Thymus (tissue), 11 donors: ENCODE measurements at regions not wholly inside any gene's neighbourhood (a gene's known extent, or its start where the extent isn't known, plus 50 kb on each side); places are given as distances from the start of the nearest gene placed in this dataset.

Source experiments
- DNase-seq, 9 donors: peaks; one replicate each; pipeline ENCODE4 v3.0.0-alpha.2; 2013; ENCODE audit warnings: low spot score in 9 of 9, low read depth in 6 of 9, missing footprints in 1 of 9
- H3K27ac ChIP-seq, 2 donors: one replicate each; pipeline ENCODE4 v1.5.1; 2013; ENCODE audit warnings: control low read depth in 1 of 2, low read depth in 1 of 2, low read length in 1 of 2, mild to moderate bottlenecking in 1 of 2, moderate library complexity in 1 of 2
- H3K27me3 ChIP-seq, 2 donors: one replicate each; pipeline ENCODE4 v1.5.1; 2013; ENCODE audit warnings: low read length in 1 of 2; ENCODE audit not compliant: control insufficient read depth in 2 of 2, insufficient read depth in 1 of 2
- H3K36me3 ChIP-seq, 2 donors: one replicate each; pipeline ENCODE4 v1.5.1; 2013; ENCODE audit warnings: low read length in 1 of 2, mild to moderate bottlenecking in 1 of 2, moderate library complexity in 1 of 2; ENCODE audit not compliant: control insufficient read depth in 2 of 2, insufficient read depth in 2 of 2
- H3K4me1 ChIP-seq, 2 donors: one replicate each; pipeline ENCODE4 v1.5.1; 2013; ENCODE audit warnings: low read length in 2 of 2; ENCODE audit not compliant: control insufficient read depth in 2 of 2, insufficient read depth in 2 of 2
- H3K4me3 ChIP-seq, 2 donors: one replicate each; pipeline ENCODE4 v1.5.1; 2013; ENCODE audit warnings: low read length in 2 of 2, control low read depth in 1 of 2, mild to moderate bottlenecking in 1 of 2
- H3K9me3 ChIP-seq, 2 donors: one replicate each; pipeline ENCODE4 v1.5.1; 2013; ENCODE audit warnings: low read length in 1 of 2, mild to moderate bottlenecking in 1 of 2; ENCODE audit not compliant: control insufficient read depth in 2 of 2, insufficient read depth in 1 of 2
- WGBS: extraction: QIAGEN DNeasy Blood & Tissue Kit; methylation state at CpG from one replicate; pipeline ENCODE4 v1.1.7; 2013; 5-methylcytosine and 5-hydroxymethylcytosine counted together
- donor health status: healthy.

GRCh38 chr1:166544561-166544960 is 294.7 kb upstream of the POGK start:
- Histone ChIP-seq H3K4me1 (no peaks in the 10 kb centered on the region), H3K4me3 (no peak overlapping the region), H3K27me3 (no peaks in the 10 kb centered on the region), H3K27ac (no peak overlapping the region), H3K9me3 (no peaks in the 10 kb centered on the region), H3K36me3 (no peaks in the 10 kb centered on the region)
- DNase-seq = no peak
- WGBS = 91% methylated on average over 1 of the region's 1 CpG

- Histone ChIP-seq H3K4me1 (no peaks in the 10 kb centered on the region), H3K36me3 (no peaks in the 10 kb centered on the region), H3K27me3 (no peaks in the 10 kb centered on the region), H3K4me3 (no peak overlapping the region), H3K27ac (no peak overlapping the region), H3K9me3 (peaks cover 1 to 7% of the 10 kb centered on the region in 2 donors)
- DNase-seq = no peak
- 57% methylated on average over 1 of the region's 1 CpG for WGBS
Observed at GRCh38 chr1:166552706-166553105, 286.6 kb upstream of the POGK start.

DNA sequence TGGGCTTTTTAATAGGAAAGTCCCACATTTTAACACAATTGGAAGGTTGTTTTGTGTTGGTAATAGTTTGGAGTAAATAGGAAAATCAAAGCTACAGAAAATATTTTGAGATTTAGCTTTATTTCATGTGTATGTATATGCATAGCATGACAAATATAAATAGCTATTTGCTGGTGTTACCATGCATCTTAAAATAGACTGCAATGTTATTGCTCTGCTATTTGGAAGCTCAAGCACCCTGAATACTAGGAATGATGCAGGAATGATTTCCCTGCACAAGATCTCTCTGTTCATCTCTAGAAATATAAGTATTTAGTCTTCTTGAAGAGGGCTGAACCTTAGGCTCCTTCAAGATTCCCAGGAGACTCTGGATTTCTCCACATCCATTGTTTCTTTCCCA is 268.3 kb upstream of the POGK start:
- Histone ChIP-seq H3K27ac (no peak overlapping the region), H3K9me3 (no peaks in the 10 kb centered on the region), H3K4me3 (no peak overlapping the region), H3K4me1 (no peaks in the 10 kb centered on the region), H3K27me3 (no peaks in the 10 kb centered on the region), H3K36me3 (no peaks in the 10 kb centered on the region)
- no peak for DNase-seq

GRCh38 chr1:166573199-166573598 is 266.1 kb upstream of the POGK start:
- no peak overlapping the region for H3K27ac ChIP-seq
- H3K4me3 ChIP-seq = no peak overlapping the region
- 96% methylated on average over 1 of the region's 1 CpG for WGBS
- H3K36me3 ChIP-seq = no peaks in the 10 kb centered on the region
- no peaks in the 10 kb centered on the region for H3K9me3 ChIP-seq
- no peaks in the 10 kb centered on the region for H3K4me1 ChIP-seq
- H3K27me3 ChIP-seq = no peaks in the 10 kb centered on the region
- no peak for DNase-seq

DNA sequence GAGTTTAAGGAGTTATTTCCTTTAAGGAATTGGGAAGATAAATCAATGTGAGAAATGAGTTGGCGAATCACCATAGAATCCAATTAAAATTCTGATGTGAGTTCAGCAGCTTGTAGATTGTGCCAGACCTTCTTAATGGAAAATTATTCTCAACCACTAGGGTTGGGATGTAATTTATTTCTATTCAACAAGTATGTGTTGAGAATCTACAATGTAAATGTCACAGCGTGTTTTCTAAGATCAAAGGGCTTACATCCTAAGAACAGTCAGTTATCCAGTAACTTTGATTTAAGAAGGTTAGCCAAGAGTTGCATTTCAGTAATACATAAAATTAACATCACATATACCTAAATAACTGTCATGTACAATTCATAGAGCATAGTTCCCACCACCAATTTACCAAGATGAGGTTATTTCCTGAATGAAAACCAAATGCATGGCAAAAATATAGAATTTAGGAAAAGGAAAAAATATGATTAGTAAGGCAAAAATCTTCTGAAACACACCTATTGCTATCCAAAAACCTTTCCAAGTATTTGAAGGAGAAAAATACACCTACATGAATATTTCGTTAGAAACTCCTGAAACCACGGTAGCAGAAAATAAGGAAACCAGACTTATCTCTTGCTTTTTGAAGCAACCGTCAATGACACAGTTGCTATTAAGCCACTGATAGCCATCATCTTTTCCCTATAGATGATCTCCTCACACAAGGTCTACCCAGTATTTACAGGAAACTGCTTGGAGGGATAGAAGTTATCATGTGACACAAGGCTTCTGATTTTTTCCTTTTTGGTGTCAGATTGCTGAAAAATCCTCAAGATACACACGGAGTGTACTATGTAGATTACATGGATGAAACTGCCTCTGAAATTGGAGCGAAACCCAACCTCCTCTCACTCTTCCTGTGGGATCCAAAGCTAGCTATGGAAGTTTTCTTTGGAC is 259.4 kb upstream of the POGK start:
- DNase-seq = no peak
- H3K4me1 ChIP-seq = no peaks in the 10 kb centered on the region
- no peak overlapping the region for H3K27ac ChIP-seq
- WGBS = 95% methylated on average over 7 of the region's 7 CpGs
- H3K9me3 ChIP-seq = no peaks in the 10 kb centered on the region
- no peak overlapping the region for H3K4me3 ChIP-seq
- H3K27me3 ChIP-seq = no peaks in the 10 kb centered on the region
- no peaks in the 10 kb centered on the region for H3K36me3 ChIP-seq

DNA sequence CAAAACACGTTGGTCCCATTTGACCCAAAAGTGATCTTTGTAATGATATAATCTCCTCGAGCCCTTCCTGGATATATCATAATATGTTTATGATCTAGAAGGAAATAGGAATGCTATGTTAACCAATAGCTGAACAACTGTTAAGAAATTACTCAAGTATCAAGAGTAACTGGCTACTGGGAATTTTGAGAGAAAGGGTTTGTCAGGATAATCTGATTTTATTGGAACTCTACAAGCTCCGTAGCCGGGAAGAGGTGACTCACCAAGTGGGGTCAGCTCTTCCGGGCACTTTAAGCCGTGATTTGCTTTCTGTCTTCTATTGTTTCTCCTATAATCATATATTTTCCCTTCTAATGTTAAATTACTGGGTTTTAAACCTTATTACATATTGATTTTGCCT is 250.5 kb upstream of the POGK start:
- WGBS = 97% methylated on average over 6 of the region's 6 CpGs

DNA sequence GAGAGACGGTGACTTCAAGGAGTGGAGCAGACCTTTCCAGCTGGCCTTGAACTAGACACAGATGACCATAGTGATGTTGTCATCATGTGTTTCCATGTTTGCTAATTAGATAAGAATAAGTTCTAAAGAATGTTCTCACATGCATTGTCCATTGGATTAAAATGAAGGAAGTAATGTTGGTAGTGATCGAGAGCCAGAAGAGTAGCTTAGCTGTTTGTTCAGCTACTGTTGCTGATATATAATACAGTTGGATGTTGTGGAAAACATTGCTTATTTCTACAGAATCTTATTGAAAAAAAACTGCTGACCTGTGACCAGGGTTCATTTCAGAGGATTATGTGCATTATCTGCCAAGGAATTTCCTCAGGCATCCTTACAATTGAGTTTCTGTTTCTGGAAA is 249.1 kb upstream of the POGK start:
- no peak overlapping the region for H3K4me3 ChIP-seq
- no peaks in the 10 kb centered on the region for H3K36me3 ChIP-seq
- H3K9me3 ChIP-seq = no peaks in the 10 kb centered on the region
- H3K4me1 ChIP-seq = no peaks in the 10 kb centered on the region
- H3K27ac ChIP-seq = no peak overlapping the region
- DNase-seq = no peak
- no peaks in the 10 kb centered on the region for H3K27me3 ChIP-seq
- 96% methylated on average over 2 of the region's 2 CpGs for WGBS

More for the DNA sequence above, 250.5 kb upstream of the POGK start:
- no peaks in the 10 kb centered on the region for H3K4me1 ChIP-seq
- H3K27ac ChIP-seq = no peak overlapping the region
- H3K27me3 ChIP-seq = no peaks in the 10 kb centered on the region
- no peaks in the 10 kb centered on the region for H3K36me3 ChIP-seq
- no peak for DNase-seq
- H3K4me3 ChIP-seq = no peak overlapping the region
- no peaks in the 10 kb centered on the region for H3K9me3 ChIP-seq

DNA sequence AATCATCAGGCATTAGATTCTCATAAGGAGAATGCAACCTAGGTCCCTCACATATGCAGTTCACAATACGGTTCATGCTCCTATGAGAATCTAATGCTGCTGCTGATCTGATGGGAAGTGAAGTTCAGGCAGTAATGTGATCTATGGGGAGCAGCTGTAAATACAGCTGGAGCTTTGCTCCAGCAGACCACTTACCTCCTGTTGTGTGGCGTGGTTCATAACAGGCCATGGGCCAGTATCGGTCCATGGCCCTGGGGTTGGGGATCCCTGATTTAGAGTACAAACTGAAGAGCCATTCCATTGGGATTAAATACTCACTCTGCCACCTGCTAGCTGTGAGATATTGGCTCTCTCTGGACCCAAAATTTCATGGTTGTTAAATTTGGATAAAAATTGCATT is 244.6 kb upstream of the POGK start:
- Histone ChIP-seq H3K27me3 (no peaks in the 10 kb centered on the region), H3K4me3 (no peak overlapping the region), H3K27ac (no peak overlapping the region), H3K36me3 (no peaks in the 10 kb centered on the region), H3K4me1 (no peaks in the 10 kb centered on the region), H3K9me3 (no peaks in the 10 kb centered on the region)
- 97% methylated on average over 3 of the region's 3 CpGs for WGBS
- no peak for DNase-seq

GRCh38 chr1:166597516-166597915 is 241.8 kb upstream of the POGK start:
- no peak for DNase-seq
- Histone ChIP-seq H3K4me1 (no peaks in the 10 kb centered on the region), H3K9me3 (no peaks in the 10 kb centered on the region), H3K27ac (no peak overlapping the region), H3K27me3 (no peaks in the 10 kb centered on the region), H3K36me3 (no peaks in the 10 kb centered on the region), H3K4me3 (no peak overlapping the region)
